Left forelimb (tissue), 1 donor: ENCODE measurements at regions not wholly inside any gene's neighbourhood (a gene's known extent, or its start where the extent isn't known, plus 50 kb on each side); places are given as distances from the start of the nearest gene placed in this dataset.

Experiments used
- DNase-seq: peaks from one replicate; pipeline ENCODE4 v3.0.0-alpha.2; 2018; ENCODE audit warnings: low spot score

GRCh38 chr3:117519776-117520175 is 810.2 kb downstream of the TUSC7 start:
- DNase-seq, result no peak

GRCh38 chr3:117520582-117520981 is 811.0 kb downstream of the TUSC7 start:
- DNase-seq, result no peak

- no peak for DNase-seq
Observed at GRCh38 chr3:117523418-117523817, 813.8 kb downstream of the TUSC7 start.

- DNase-seq, result no peak
Observed at GRCh38 chr3:117524890-117525289, 815.3 kb downstream of the TUSC7 start.

GRCh38 chr3:117526470-117527079 is 817.0 kb downstream of the TUSC7 start:
- no peak for DNase-seq

GRCh38 chr3:117527346-117527745 is 817.8 kb downstream of the TUSC7 start:
- DNase-seq, result no peak

- DNase-seq, result no peak
Observed at GRCh38 chr3:117528688-117529087, 819.1 kb downstream of the TUSC7 start.

GRCh38 chr3:117531078-117531767 is 821.6 kb downstream of the TUSC7 start:
- no peak for DNase-seq

- no peak for DNase-seq
Observed at GRCh38 chr3:117532268-117532667, 822.7 kb downstream of the TUSC7 start.

- no peak for DNase-seq
Observed at GRCh38 chr3:117534138-117534537, 824.6 kb downstream of the TUSC7 start.

- DNase-seq, result no peak
Observed at GRCh38 chr3:117536006-117536405, 826.4 kb downstream of the TUSC7 start.

GRCh38 chr3:117537949-117538348 is 828.4 kb downstream of the TUSC7 start:
- DNase-seq, result no peak

GRCh38 chr3:117539729-117540128 is 830.1 kb downstream of the TUSC7 start:
- DNase-seq, result no peak

GRCh38 chr3:117540597-117540996 is 831.0 kb downstream of the TUSC7 start:
- DNase-seq, result no peak

- DNase-seq, result no peak
Observed at GRCh38 chr3:117541721-117542120, 832.1 kb downstream of the TUSC7 start.

GRCh38 chr3:117543521-117543920 is 833.9 kb downstream of the TUSC7 start:
- no peak for DNase-seq

- DNase-seq, result no peak
Observed at GRCh38 chr3:117545484-117545883, 835.9 kb downstream of the TUSC7 start.

GRCh38 chr3:117547956-117548550 is 838.5 kb downstream of the TUSC7 start:
- DNase-seq, result no peak

- DNase-seq, result no peak
Observed at GRCh38 chr3:117548600-117548999, 839.0 kb downstream of the TUSC7 start.

GRCh38 chr3:117549716-117550115 is 840.1 kb downstream of the TUSC7 start:
- no peak for DNase-seq

GRCh38 chr3:117550766-117551165 is 841.2 kb downstream of the TUSC7 start:
- DNase-seq, result no peak

- no peak for DNase-seq
Observed at GRCh38 chr3:117553461-117553860, 843.9 kb downstream of the TUSC7 start.

GRCh38 chr3:117556646-117557407 is 847.2 kb downstream of the TUSC7 start:
- no peak for DNase-seq
